ENCODE measurements at regions not wholly inside any gene's neighbourhood (a gene's known extent, or its start where the extent isn't known, plus 50 kb on each side); places are given as distances from the start of the nearest gene placed in this dataset.

DNA sequence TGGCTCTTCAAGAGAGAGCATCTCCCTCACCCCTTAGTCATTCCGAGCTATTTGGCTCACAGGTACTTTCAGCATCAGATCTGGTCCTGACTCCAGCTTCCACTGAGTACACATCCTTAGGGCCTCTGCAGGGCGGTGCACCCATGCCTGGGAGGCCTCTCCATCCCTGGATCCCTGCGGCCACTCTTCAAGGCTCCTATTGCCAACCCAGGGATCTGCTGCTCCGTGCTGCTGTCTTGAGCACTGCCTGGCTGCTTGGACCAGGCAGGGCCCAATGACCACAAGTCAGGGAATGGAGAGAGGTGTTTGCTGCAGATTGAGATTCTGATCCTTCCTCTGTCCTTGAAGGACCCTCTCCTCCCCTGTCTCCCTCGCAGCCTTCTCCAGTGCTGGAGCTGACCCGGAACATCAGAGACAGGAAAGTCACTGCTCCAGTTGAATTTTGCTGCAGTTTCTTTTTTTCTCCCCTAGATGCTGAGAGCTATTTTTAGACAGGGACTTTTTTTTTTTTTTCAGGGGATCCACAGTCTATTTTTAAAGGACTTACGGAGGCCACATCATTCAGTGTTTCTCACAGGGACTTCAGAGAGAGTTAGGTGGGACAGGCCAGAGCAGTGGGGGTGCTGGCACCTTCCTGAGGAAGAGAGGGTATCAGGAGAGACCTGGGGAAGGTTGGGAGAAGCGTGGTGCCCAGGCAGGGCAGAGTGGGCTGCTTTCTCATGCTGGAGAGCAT is 50.1 kb upstream of the KCNA1 start:
- DNase-seq: no peak

Measured in NCI-H1092 treated with DMSO at 0.1 percent for 48 hours (cell line).